Vagina (tissue), 2 donors: ENCODE measurements at regions not wholly inside any gene's neighbourhood (a gene's known extent, or its start where the extent isn't known, plus 50 kb on each side); places are given as distances from the start of the nearest gene placed in this dataset.

Source experiments
- CTCF ChIP-seq, 3 experiments: fragments of 450-650 bp in 2 of 3; fragments of 200-600 bp in 1 of 3; sonication (generic) in 1 of 3; IDR thresholded peaks; one replicate each; pipeline ENCODE4 v1.5.1; 2017 to 2019; ENCODE audit warnings: antibody characterized with exemption in 3 of 3, mild to moderate bottlenecking in 2 of 3, moderate library complexity in 2 of 3
- POLR2A ChIP-seq, 2 donors: fragments of 450-650 bp; IDR thresholded peaks; one replicate each; pipeline ENCODE4 v1.6.1; 2017; ENCODE audit warnings: antibody characterized with exemption in 2 of 2, mild to moderate bottlenecking in 2 of 2, moderate library complexity in 2 of 2
- POLR2AphosphoS5 ChIP-seq, 2 donors: sonication (generic); formaldehyde crosslinking; IDR thresholded peaks; one replicate each; pipeline ENCODE4 v1.9.0; 2017; ENCODE audit warnings: antibody characterized with exemption in 2 of 2, mild to moderate bottlenecking in 2 of 2, low read depth in 1 of 2; ENCODE audit not compliant: insufficient read depth in 1 of 2

- TF ChIP-seq POLR2AphosphoS5 (IDR thresholded peaks at IDR 0.05; ENCODE audit: insufficient read depth in 1 of 2, low read depth in 1 of 2) (no peak), POLR2A (IDR thresholded peaks at IDR 0.05) (no peak), CTCF (IDR thresholded peaks at IDR 0.05) (no peak)
Observed at GRCh38 chr11:111135778-111136570, 109.6 kb upstream of the POU2AF2 start.
